ENCODE measurements at regions not wholly inside any gene's neighbourhood (a gene's known extent, or its start where the extent isn't known, plus 50 kb on each side); places are given as distances from the start of the nearest gene placed in this dataset.

DNA sequence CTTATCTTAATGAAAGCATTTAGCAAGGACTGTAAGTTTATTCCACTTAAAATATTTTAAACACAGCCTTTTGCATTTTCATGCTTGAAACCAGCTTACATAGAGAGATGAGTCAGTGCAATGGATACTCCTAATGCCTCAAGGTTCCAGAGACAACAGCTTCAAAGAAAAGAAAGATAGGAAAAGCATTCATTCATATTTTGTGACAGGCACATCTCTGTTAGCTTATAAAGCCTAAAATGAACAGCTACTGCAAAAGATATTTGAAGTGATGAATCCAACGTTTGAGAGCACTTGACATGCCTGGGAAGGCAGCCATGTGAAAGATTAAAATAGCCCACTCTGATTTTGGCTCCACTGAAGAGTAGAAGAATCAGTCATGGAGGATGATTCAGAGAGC is 814.5 kb downstream of the RPS29 start:
- no peak for TF ChIP-seq ZBTB33 (IDR thresholded peaks at IDR 0.05; ENCODE audit: extremely low read depth, insufficient replicate concordance, low read length)
- TF ChIP-seq POLR2A (IDR thresholded peaks at IDR 0.05; ENCODE audit: borderline replicate concordance, extremely low read depth, insufficient read depth, insufficient read length) = no peak
- TF ChIP-seq RAD21 (IDR thresholded peaks at IDR 0.05; ENCODE audit: low read depth) = no peak
